IPS-18c (cell line): ENCODE measurements at regions not wholly inside any gene's neighbourhood (a gene's known extent, or its start where the extent isn't known, plus 50 kb on each side); places are given as distances from the start of the nearest gene placed in this dataset.

Experiments used
- H3K4me3 ChIP-seq: 2 replicates; pipeline ENCODE4 v1.7.0; 2013; ENCODE audit warnings: low read depth, mild to moderate bottlenecking, low read length, moderate library complexity; ENCODE audit not compliant: insufficient read depth
- H3K9me3 ChIP-seq: one replicate; pipeline ENCODE4 v1.6.1; 2013; ENCODE audit warnings: mild to moderate bottlenecking, low read length, moderate library complexity; ENCODE audit not compliant: control insufficient read depth, insufficient read depth

- Histone ChIP-seq H3K4me3 (no peak overlapping the region), H3K9me3 (no peaks in the 10 kb centered on the region)
These were observed 420.5 kb downstream of the MATN1 start for GRCh38 chr1:30302858-30303257.

- H3K9me3 ChIP-seq: no peaks in the 10 kb centered on the region
- no peak overlapping the region for H3K4me3 ChIP-seq
These were observed 422.7 kb downstream of the MATN1 start for GRCh38 chr1:30300669-30301068.

GRCh38 chr1:30299393-30299792, 424.0 kb downstream of the MATN1 start:
- Histone ChIP-seq H3K9me3 (no peaks in the 10 kb centered on the region), H3K4me3 (no peak overlapping the region)

- peaks cover 2% of the 10 kb centered on the region for H3K9me3 ChIP-seq
- no peak overlapping the region for H3K4me3 ChIP-seq
These were observed 427.7 kb downstream of the MATN1 start for GRCh38 chr1:30295674-30296073.

GRCh38 chr1:30295266-30295665, 428.1 kb downstream of the MATN1 start:
- peaks cover 2% of the 10 kb centered on the region for H3K9me3 ChIP-seq

GRCh38 chr1:30294508-30294907, 428.9 kb downstream of the MATN1 start:
- Histone ChIP-seq H3K9me3 (peaks cover 2% of the 10 kb centered on the region), H3K4me3 (no peak overlapping the region)

More at GRCh38 chr1:30295266-30295665, 428.1 kb downstream of the MATN1 start:
- H3K4me3 ChIP-seq: no peak overlapping the region

- H3K9me3 ChIP-seq: peaks cover 2% of the 10 kb centered on the region
- no peak overlapping the region for H3K4me3 ChIP-seq
These were observed 430.9 kb downstream of the MATN1 start for GRCh38 chr1:30292451-30292850.

- H3K4me3 ChIP-seq: no peak overlapping the region
These were observed 431.9 kb downstream of the MATN1 start for GRCh38 chr1:30291526-30291925.

GRCh38 chr1:30290581-30290980, 432.8 kb downstream of the MATN1 start:
- H3K9me3 ChIP-seq: peaks cover 2% of the 10 kb centered on the region
- no peak overlapping the region for H3K4me3 ChIP-seq

More at GRCh38 chr1:30291526-30291925, 431.9 kb downstream of the MATN1 start:
- H3K9me3 ChIP-seq: peaks cover 2% of the 10 kb centered on the region

- H3K4me3 ChIP-seq: no peak overlapping the region
- no peaks in the 10 kb centered on the region for H3K9me3 ChIP-seq
These were observed 435.4 kb downstream of the MATN1 start for GRCh38 chr1:30287976-30288375.

- no peak overlapping the region for H3K4me3 ChIP-seq
- H3K9me3 ChIP-seq: no peaks in the 10 kb centered on the region
These were observed 436.2 kb downstream of the MATN1 start for GRCh38 chr1:30286988-30287839.

- no peak overlapping the region for H3K4me3 ChIP-seq
- H3K9me3 ChIP-seq: no peaks in the 10 kb centered on the region
These were observed 437.0 kb downstream of the MATN1 start for GRCh38 chr1:30286241-30286987.

- Histone ChIP-seq H3K4me3 (no peak overlapping the region), H3K9me3 (no peaks in the 10 kb centered on the region)
These were observed 437.9 kb downstream of the MATN1 start for GRCh38 chr1:30285501-30285932.

- no peak overlapping the region for H3K4me3 ChIP-seq
- H3K9me3 ChIP-seq: no peaks in the 10 kb centered on the region
These were observed 438.5 kb downstream of the MATN1 start for GRCh38 chr1:30284728-30285475.

- Histone ChIP-seq H3K4me3 (no peak overlapping the region), H3K9me3 (no peaks in the 10 kb centered on the region)
These were observed 439.2 kb downstream of the MATN1 start for GRCh38 chr1:30284226-30284625.

- no peak overlapping the region for H3K4me3 ChIP-seq
These were observed 440.0 kb downstream of the MATN1 start for GRCh38 chr1:30283199-30283962.

GRCh38 chr1:30280572-30280971, 442.8 kb downstream of the MATN1 start:
- no peaks in the 10 kb centered on the region for H3K9me3 ChIP-seq
- H3K4me3 ChIP-seq: no peak overlapping the region

More at GRCh38 chr1:30283199-30283962, 440.0 kb downstream of the MATN1 start:
- H3K9me3 ChIP-seq: no peaks in the 10 kb centered on the region
